Nephron progenitor cell (in vitro differentiated cells): ENCODE measurements at regions not wholly inside any gene's neighbourhood (a gene's known extent, or its start where the extent isn't known, plus 50 kb on each side); places are given as distances from the start of the nearest gene placed in this dataset.
"Not testable (repeated sequence)": the region's sequence is repeated elsewhere in the genome, so short reads cannot be mapped to it uniquely, and the experiment has no call there.

Experiments
- DNase-seq: peaks from one replicate; pipeline ENCODE4 v3.0.0; 2021
- H3K27ac Mint-ChIP-seq: 2 replicates; pipeline ENCODE4 v1.8.0; 2021; ENCODE audit warnings: mild to moderate bottlenecking, moderate library complexity, mixed read lengths
- H3K27me3 Mint-ChIP-seq: 2 replicates; pipeline ENCODE4 v1.8.0; 2021; ENCODE audit warnings: mild to moderate bottlenecking, low read depth, mixed read lengths; ENCODE audit not compliant: poor library complexity
- H3K36me3 Mint-ChIP-seq: 2 replicates; pipeline ENCODE4 v1.8.0; 2021; ENCODE audit warnings: low read depth, mixed read lengths
- H3K4me1 Mint-ChIP-seq: 2 replicates; pipeline ENCODE4 v1.8.0; 2021; ENCODE audit warnings: mixed read lengths
- H3K4me3 Mint-ChIP-seq: 2 replicates; pipeline ENCODE4 v1.8.0; 2021; ENCODE audit warnings: mild to moderate bottlenecking, moderate library complexity, mixed read lengths
- H3K9me3 Mint-ChIP-seq: 2 replicates; pipeline ENCODE4 v1.8.0; 2021; ENCODE audit warnings: mild to moderate bottlenecking, moderate library complexity, mixed read lengths
- TF ChIP-seq, protein P1 (sequence below): fragments of 200-600 bp; sonication (generic); IDR thresholded peaks from 2 replicates; pipeline ENCODE4 v1.5.0; 2021; ENCODE audit warnings: antibody characterized with exemption

DNA sequence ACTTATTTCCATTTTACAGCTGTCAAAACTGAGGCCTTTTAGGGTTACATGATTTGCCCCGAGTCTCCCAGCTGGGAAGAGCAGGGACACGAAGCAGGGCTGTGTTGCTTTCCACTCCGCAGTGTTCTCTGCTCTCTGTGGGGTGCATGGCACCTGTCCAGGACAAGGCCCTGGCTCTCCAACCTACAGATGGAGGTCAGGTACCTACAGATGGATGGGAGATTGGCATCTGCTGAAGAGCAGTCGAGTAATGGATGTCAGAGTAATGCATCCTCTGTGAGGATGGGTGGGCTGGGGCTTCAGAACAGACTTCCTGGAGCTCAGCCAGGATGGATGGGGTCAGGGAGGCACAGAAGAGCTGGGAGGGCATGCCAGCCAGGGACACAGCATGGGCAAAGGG is 85.0 kb downstream of the EMX2 start:
- H3K27me3 Mint-ChIP-seq, result no peaks in the 10 kb centered on the region
- H3K9me3 Mint-ChIP-seq, result peaks cover 9% of the 10 kb centered on the region
- H3K4me3 Mint-ChIP-seq, result no peak overlapping the region
- no peak for DNase-seq
- TF ChIP-seq, protein P1, sequence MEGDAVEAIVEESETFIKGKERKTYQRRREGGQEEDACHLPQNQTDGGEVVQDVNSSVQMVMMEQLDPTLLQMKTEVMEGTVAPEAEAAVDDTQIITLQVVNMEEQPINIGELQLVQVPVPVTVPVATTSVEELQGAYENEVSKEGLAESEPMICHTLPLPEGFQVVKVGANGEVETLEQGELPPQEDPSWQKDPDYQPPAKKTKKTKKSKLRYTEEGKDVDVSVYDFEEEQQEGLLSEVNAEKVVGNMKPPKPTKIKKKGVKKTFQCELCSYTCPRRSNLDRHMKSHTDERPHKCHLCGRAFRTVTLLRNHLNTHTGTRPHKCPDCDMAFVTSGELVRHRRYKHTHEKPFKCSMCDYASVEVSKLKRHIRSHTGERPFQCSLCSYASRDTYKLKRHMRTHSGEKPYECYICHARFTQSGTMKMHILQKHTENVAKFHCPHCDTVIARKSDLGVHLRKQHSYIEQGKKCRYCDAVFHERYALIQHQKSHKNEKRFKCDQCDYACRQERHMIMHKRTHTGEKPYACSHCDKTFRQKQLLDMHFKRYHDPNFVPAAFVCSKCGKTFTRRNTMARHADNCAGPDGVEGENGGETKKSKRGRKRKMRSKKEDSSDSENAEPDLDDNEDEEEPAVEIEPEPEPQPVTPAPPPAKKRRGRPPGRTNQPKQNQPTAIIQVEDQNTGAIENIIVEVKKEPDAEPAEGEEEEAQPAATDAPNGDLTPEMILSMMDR, result no peak
- H3K36me3 Mint-ChIP-seq, result no peaks in the 10 kb centered on the region
- H3K4me1 Mint-ChIP-seq, result peaks cover 18% of the 10 kb centered on the region
- no peak overlapping the region for H3K27ac Mint-ChIP-seq

DNA sequence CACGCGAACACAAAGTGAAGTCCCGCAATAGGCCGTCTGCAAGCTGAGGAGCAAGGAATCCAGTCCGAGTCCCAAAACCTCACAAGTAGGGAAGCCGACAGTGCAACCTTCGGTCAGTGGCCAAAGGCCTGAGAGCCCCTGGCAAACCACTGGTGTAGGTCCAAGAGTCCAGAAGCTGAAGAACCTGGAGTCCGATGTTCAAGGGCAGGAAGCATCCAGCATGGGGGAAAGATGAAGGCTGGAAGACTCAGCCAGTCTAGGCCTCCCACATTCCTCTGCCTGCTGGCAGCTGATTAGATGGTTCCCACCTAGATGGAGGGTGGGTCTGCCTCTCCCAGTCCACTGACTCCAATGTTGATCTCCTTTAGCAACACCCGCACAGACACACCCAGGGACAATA is 87.2 kb downstream of the EMX2 start:
- H3K9me3 Mint-ChIP-seq, result not testable (repeated sequence)

DNA sequence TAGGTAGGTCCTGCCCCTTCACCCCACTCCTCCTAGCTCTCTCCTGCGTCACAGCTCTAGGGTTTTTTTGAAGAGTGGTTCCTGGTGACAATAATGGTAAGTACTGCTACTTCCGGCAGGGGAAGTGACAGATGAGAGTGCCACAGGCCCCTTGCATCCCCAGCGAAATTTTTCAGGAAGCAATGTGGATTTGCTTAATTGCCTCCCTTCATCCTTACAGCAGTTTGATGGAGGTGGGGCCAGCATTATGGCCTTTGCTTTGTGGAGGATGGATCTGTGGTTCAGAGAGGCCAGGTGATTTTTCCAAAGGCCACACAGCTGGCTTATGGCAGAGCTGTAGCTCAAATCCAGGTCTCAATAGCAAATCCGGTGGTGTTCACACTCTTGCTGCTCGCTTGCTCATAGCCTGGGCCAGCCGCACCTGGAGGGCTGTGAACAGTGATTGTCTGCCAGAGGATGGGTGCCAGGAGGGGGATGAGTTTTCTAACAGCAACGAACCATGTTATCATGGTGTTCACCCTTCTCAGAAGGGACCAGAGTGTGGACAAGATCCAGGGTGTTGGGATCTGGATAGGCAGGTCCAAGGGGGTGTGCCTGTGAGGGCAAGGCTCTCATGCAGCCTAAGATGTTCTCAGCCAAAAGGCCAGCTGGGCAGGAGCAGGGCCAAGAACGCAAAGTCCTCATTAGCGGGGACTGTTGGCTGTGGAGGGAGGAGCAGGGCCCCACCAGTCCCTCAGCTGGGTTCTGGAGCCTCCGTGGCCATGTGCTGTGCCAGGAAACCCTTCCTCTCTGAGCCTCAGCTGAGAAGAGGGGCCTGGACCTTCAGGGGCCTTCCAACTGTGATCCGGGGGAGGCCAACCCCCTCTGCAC is 89.0 kb downstream of the EMX2 start:
- TF ChIP-seq, protein P1, result no peak
- peaks cover 9% of the 10 kb centered on the region for H3K27me3 Mint-ChIP-seq
- DNase-seq, result no peak
- H3K9me3 Mint-ChIP-seq, result no peaks in the 10 kb centered on the region
- H3K36me3 Mint-ChIP-seq, result no peaks in the 10 kb centered on the region
- H3K4me3 Mint-ChIP-seq, result no peak overlapping the region
- H3K27ac Mint-ChIP-seq, result no peak overlapping the region
- H3K4me1 Mint-ChIP-seq, result peaks cover 3% of the 10 kb centered on the region

More for the DNA sequence above, 87.2 kb downstream of the EMX2 start:
- H3K27ac Mint-ChIP-seq, H3K36me3 Mint-ChIP-seq, DNase-seq, H3K27me3 Mint-ChIP-seq, H3K4me3 Mint-ChIP-seq: not testable (repeated sequence)
- H3K4me1 Mint-ChIP-seq, result peaks cover 18% of the 10 kb centered on the region

DNA sequence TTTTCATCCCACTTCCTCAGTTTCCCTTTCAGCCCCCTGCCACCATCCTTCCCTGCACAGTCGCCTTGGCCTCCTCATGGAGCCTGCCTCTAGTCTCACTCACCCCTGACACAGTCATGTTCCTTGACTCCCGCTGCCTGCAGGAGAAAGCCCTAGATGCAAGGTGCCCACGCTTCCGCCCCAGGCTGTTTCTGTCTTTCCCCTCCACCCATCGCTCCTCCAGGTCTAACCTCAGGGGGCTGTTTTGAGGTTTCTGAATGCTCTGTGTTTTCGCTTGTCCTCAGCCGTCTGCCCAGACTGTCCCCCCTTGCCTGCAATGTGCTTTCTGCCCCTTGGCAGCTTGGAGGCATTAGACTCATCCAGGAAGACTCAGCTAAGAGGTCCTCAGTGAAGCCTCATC is 89.9 kb downstream of the EMX2 start:
- DNase-seq, result no peak
- Mint-ChIP-seq H3K4me1 (no peaks in the 10 kb centered on the region), H3K36me3 (no peaks in the 10 kb centered on the region), H3K27ac (no peak overlapping the region), H3K27me3 (peaks cover 11% of the 10 kb centered on the region), H3K4me3 (no peak overlapping the region), H3K9me3 (no peaks in the 10 kb centered on the region)
- TF ChIP-seq, protein P1, result no peak

DNA sequence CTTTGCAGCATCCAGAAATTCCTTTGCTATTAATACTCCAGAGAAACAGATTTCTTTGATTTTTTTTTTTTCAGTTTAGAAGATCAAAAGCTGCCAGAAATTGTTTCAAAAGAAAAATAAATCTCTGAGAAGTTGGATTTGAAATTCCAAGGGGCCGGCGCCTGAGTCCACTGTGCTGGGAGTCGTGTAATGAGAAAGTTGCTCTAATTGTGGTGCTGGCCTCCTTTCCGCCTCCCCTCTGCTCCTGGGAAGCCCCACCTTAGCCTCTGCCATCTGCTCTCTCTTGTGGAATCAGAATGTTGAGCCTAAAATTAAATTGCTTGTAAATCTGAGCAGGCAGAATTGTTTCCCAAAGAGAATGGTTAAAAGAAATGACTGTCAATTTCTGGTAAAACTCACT is 93.3 kb downstream of the EMX2 start:
- H3K36me3 Mint-ChIP-seq, result no peaks in the 10 kb centered on the region
- no peaks in the 10 kb centered on the region for H3K9me3 Mint-ChIP-seq
- H3K4me3 Mint-ChIP-seq, result no peak overlapping the region
- TF ChIP-seq, protein P1, result no peak
- H3K4me1 Mint-ChIP-seq, result no peaks in the 10 kb centered on the region
- peaks cover 11% of the 10 kb centered on the region for H3K27me3 Mint-ChIP-seq
- no peak overlapping the region for H3K27ac Mint-ChIP-seq
- no peak for DNase-seq

DNA sequence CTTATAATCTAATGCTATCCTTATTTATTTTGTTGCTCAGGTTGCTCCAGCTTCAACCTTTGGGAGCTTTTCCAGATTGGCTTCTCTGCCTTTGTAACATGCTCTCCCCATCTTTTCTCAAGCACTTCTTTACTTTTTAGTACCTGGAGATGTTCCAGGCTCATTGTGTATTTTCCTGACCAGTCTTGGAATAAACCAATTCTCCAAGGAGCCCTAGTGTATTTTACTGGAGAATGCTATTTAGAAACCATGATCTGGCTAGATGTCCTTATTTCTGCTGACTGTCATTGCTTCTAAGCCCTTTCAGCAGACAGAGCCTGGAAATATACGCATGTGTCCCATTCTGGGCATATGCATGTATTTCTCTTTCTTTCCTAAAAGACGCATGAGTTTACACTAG is 95.7 kb downstream of the EMX2 start:
- Mint-ChIP-seq H3K4me1 (no peaks in the 10 kb centered on the region), H3K9me3 (no peaks in the 10 kb centered on the region), H3K36me3 (no peaks in the 10 kb centered on the region), H3K4me3 (no peak overlapping the region), H3K27me3 (peaks cover 17% of the 10 kb centered on the region), H3K27ac (no peak overlapping the region)
- DNase-seq, result no peak
- TF ChIP-seq, protein P1, result no peak
